Osteocyte (in vitro differentiated cells): ENCODE measurements at regions not wholly inside any gene's neighbourhood (a gene's known extent, or its start where the extent isn't known, plus 50 kb on each side); places are given as distances from the start of the nearest gene placed in this dataset.

Source experiments
- DNase-seq: peaks from one replicate; pipeline ENCODE4 v3.0.0; 2021; ENCODE audit warnings: mixed read lengths; ENCODE audit not compliant: unreplicated experiment; ENCODE audit errors: extremely low spot score
- H3K27ac Mint-ChIP-seq: one replicate; pipeline ENCODE4 v1.8.0; 2021; ENCODE audit warnings: mild to moderate bottlenecking, mixed read lengths; ENCODE audit not compliant: unreplicated experiment
- H3K27me3 Mint-ChIP-seq: one replicate; pipeline ENCODE4 v1.8.0; 2021; ENCODE audit warnings: mixed read lengths; ENCODE audit not compliant: unreplicated experiment
- H3K36me3 Mint-ChIP-seq: one replicate; pipeline ENCODE4 v1.8.0; 2021; ENCODE audit warnings: mixed read lengths; ENCODE audit not compliant: unreplicated experiment
- H3K4me1 Mint-ChIP-seq: one replicate; pipeline ENCODE4 v1.8.0; 2021; ENCODE audit warnings: mixed read lengths; ENCODE audit not compliant: unreplicated experiment
- H3K4me3 Mint-ChIP-seq: one replicate; pipeline ENCODE4 v1.8.0; 2021; ENCODE audit warnings: mild to moderate bottlenecking, moderate library complexity, mixed read lengths; ENCODE audit not compliant: unreplicated experiment
- H3K9me3 Mint-ChIP-seq: one replicate; pipeline ENCODE4 v1.8.0; 2021; ENCODE audit warnings: mixed read lengths; ENCODE audit not compliant: unreplicated experiment
- CTCF ChIP-seq: fragments of 200-600 bp; sonication (generic); IDR thresholded peaks from 2 replicates; pipeline ENCODE4 v1.5.0; 2021; ENCODE audit warnings: antibody characterized with exemption, mild to moderate bottlenecking, moderate library complexity

- no peak for TF ChIP-seq CTCF
- Mint-ChIP-seq H3K27ac (no peak overlapping the region), H3K27me3 (no peaks in the 10 kb centered on the region), H3K4me3 (no peak overlapping the region), H3K4me1 (peaks cover 12% of the 10 kb centered on the region), H3K9me3 (peaks cover 38% of the 10 kb centered on the region), H3K36me3 (peaks cover 12% of the 10 kb centered on the region)
- no peak for DNase-seq
Measured at GRCh38 chr5:110072651-110073050, 382.9 kb downstream of the MAN2A1 start.

DNA sequence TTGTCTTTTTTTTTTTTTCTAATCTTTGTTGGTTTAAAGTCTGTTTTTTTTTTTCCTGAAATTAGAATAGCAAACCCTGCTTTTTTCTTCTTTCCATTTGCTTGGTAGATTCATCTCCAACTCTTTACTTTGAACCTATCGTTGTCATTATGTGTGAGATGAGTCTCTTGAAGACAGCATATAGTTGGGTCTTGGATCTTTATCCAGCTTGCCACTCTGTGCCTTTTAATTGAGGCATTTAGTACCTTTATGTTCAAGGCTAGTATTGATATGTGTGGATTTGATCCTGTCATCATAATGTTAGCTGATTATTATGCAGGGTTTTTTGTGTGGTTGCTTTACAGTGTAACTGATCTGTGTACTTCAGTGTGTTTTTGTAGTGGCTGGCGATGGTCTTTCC lies 383.8 kb downstream of the MAN2A1 start:
- H3K36me3 Mint-ChIP-seq, result peaks cover 9% of the 10 kb centered on the region
- H3K9me3 Mint-ChIP-seq, result peaks cover 37% of the 10 kb centered on the region
- H3K4me1 Mint-ChIP-seq, result peaks cover 12% of the 10 kb centered on the region
- TF ChIP-seq CTCF, result no peak
- no peaks in the 10 kb centered on the region for H3K27me3 Mint-ChIP-seq
- no peak for DNase-seq
- no peak overlapping the region for H3K4me3 Mint-ChIP-seq
- H3K27ac Mint-ChIP-seq, result no peak overlapping the region

- Mint-ChIP-seq H3K36me3 (peaks cover 6% of the 10 kb centered on the region), H3K27me3 (no peaks in the 10 kb centered on the region), H3K4me1 (peaks cover 12% of the 10 kb centered on the region), H3K4me3 (no peak overlapping the region), H3K9me3 (peaks cover 19% of the 10 kb centered on the region), H3K27ac (peak overlapping the region; percentile 38)
- no peak for TF ChIP-seq CTCF
- DNase-seq, result no peak
Measured at GRCh38 chr5:110075656-110076055, 385.9 kb downstream of the MAN2A1 start.

- Mint-ChIP-seq H3K4me3 (no peak overlapping the region), H3K36me3 (peaks cover 6% of the 10 kb centered on the region), H3K27ac (no peak overlapping the region), H3K27me3 (no peaks in the 10 kb centered on the region), H3K9me3 (peaks cover 12% of the 10 kb centered on the region), H3K4me1 (peaks cover 12% of the 10 kb centered on the region)
- no peak for DNase-seq
- TF ChIP-seq CTCF, result no peak
Measured at GRCh38 chr5:110077147-110077546, 387.4 kb downstream of the MAN2A1 start.

DNA sequence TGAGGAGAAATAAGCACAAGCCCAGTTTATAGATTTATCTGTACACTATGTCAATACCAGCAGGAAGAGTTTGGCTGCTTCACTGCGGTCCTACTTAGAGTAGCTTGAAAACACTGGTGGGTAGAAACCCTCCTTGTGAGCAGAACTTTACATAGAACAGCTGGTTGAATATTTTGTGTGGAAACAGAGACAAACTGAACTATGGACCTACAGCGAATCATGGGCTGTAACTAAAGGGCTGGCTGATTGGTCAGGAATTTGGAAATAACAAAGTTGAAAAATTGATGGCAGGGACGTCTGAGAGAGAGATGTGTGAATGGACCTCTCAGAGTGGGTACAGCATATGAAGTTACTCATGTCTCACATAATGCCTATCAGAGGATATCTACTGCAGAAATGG lies 392.5 kb downstream of the MAN2A1 start:
- DNase-seq, result no peak
- Mint-ChIP-seq H3K4me3 (no peak overlapping the region), H3K27me3 (no peaks in the 10 kb centered on the region), H3K4me1 (peaks cover 11% of the 10 kb centered on the region), H3K27ac (no peak overlapping the region), H3K36me3 (no peaks in the 10 kb centered on the region), H3K9me3 (no peaks in the 10 kb centered on the region)
- no peak for TF ChIP-seq CTCF
